Osteoblast (primary cell): ENCODE measurements at regions not wholly inside any gene's neighbourhood (a gene's known extent, or its start where the extent isn't known, plus 50 kb on each side); places are given as distances from the start of the nearest gene placed in this dataset.

Experiments
- DNase-seq: peaks from one replicate; pipeline ENCODE4 v3.0.0; 2011; ENCODE audit warnings: low spot score, mixed read lengths; ENCODE audit not compliant: insufficient read length; ENCODE audit errors: missing footprints
- H2AFZ ChIP-seq: 2 replicates; pipeline ENCODE4 v1.6.0; 2011; ENCODE audit warnings: mild to moderate bottlenecking, low read length
- H3K27ac ChIP-seq: 2 replicates; pipeline ENCODE4 v1.5.1; 2011; ENCODE audit warnings: mild to moderate bottlenecking, low read depth, low read length, moderate library complexity
- H3K27me3 ChIP-seq: 2 replicates; pipeline ENCODE4 v1.6.0; 2012; ENCODE audit warnings: mild to moderate bottlenecking, control low read depth, inconsistent platforms, low read length, moderate library complexity; ENCODE audit not compliant: insufficient read depth
- H3K36me3 ChIP-seq: 2 replicates; pipeline ENCODE4 v1.5.1; 2011; ENCODE audit warnings: mild to moderate bottlenecking, low read length, control low read depth, moderate library complexity; ENCODE audit not compliant: insufficient read depth
- H3K4me1 ChIP-seq: 2 replicates; pipeline ENCODE4 v1.5.1; 2011; ENCODE audit warnings: mild to moderate bottlenecking, low read length, control low read depth, moderate library complexity; ENCODE audit not compliant: insufficient read depth
- H3K4me2 ChIP-seq: 2 replicates; pipeline ENCODE4 v1.6.0; 2011; ENCODE audit warnings: mild to moderate bottlenecking, low read length; ENCODE audit not compliant: insufficient read depth
- H3K4me3 ChIP-seq: fragments of 200-600 bp; sonication (generic); 3 replicates; pipeline ENCODE4 v1.5.1; 2012; ENCODE audit warnings: mild to moderate bottlenecking, low read length, inconsistent platforms; ENCODE audit not compliant: insufficient read depth
- H3K79me2 ChIP-seq: 2 replicates; pipeline ENCODE4 v1.6.0; 2012; ENCODE audit warnings: mild to moderate bottlenecking, low read length, control low read depth, inconsistent platforms; ENCODE audit not compliant: insufficient read depth
- H3K9me3 ChIP-seq: 2 replicates; pipeline ENCODE4 v1.5.1; 2011; ENCODE audit warnings: low read depth, low read length, control low read depth
- H4K20me1 ChIP-seq: 2 replicates; pipeline ENCODE4 v1.6.0; 2012; ENCODE audit warnings: mild to moderate bottlenecking, low read length, control low read depth; ENCODE audit not compliant: insufficient read depth
- CTCF ChIP-seq: IDR thresholded peaks from 2 replicates; pipeline ENCODE4 v1.5.1; 2011; ENCODE audit warnings: mild to moderate bottlenecking, low read depth, low read length, moderate library complexity; ENCODE audit errors: extremely low read depth

GRCh38 chr5:62701036-62701435 is 122.4 kb downstream of the LRRC70 start:
- H4K20me1 ChIP-seq: no peaks in the 10 kb centered on the region
- no peak for TF ChIP-seq CTCF
- no peak overlapping the region for H3K4me3 ChIP-seq
- no peaks in the 10 kb centered on the region for H3K79me2 ChIP-seq
- no peaks in the 10 kb centered on the region for H3K36me3 ChIP-seq
- no peaks in the 10 kb centered on the region for H3K9me3 ChIP-seq
- DNase-seq: no peak
- no peaks in the 10 kb centered on the region for H3K4me1 ChIP-seq
- H3K27ac ChIP-seq: no peak overlapping the region
- H3K4me2 ChIP-seq: no peak overlapping the region
- no peaks in the 10 kb centered on the region for H3K27me3 ChIP-seq
- H2AFZ ChIP-seq: no peak overlapping the region

GRCh38 chr5:62698756-62699155 is 120.1 kb downstream of the LRRC70 start:
- H3K9me3 ChIP-seq: no peaks in the 10 kb centered on the region
- no peaks in the 10 kb centered on the region for H3K36me3 ChIP-seq
- H4K20me1 ChIP-seq: no peaks in the 10 kb centered on the region
- H3K4me2 ChIP-seq: no peak overlapping the region
- no peak overlapping the region for H2AFZ ChIP-seq
- no peak for TF ChIP-seq CTCF
- no peak for DNase-seq
- H3K79me2 ChIP-seq: no peaks in the 10 kb centered on the region
- no peak overlapping the region for H3K27ac ChIP-seq
- no peaks in the 10 kb centered on the region for H3K4me1 ChIP-seq
- H3K27me3 ChIP-seq: no peaks in the 10 kb centered on the region
- H3K4me3 ChIP-seq: no peak overlapping the region

- Histone ChIP-seq H3K4me2 (no peak overlapping the region), H3K79me2 (no peaks in the 10 kb centered on the region), H3K9me3 (no peaks in the 10 kb centered on the region), H3K27me3 (no peaks in the 10 kb centered on the region), H3K36me3 (no peaks in the 10 kb centered on the region), H4K20me1 (no peaks in the 10 kb centered on the region), H3K4me3 (no peak overlapping the region), H2AFZ (no peak overlapping the region), H3K4me1 (no peaks in the 10 kb centered on the region), H3K27ac (no peak overlapping the region)
- DNase-seq: no peak
- TF ChIP-seq CTCF: no peak
These were observed 116.7 kb downstream of the LRRC70 start for GRCh38 chr5:62695274-62695673.

- no peak overlapping the region for H3K4me2 ChIP-seq
- H2AFZ ChIP-seq: no peak overlapping the region
- no peaks in the 10 kb centered on the region for H3K27me3 ChIP-seq
- no peak for TF ChIP-seq CTCF
- H3K4me3 ChIP-seq: no peak overlapping the region
- H3K9me3 ChIP-seq: no peaks in the 10 kb centered on the region
- H3K36me3 ChIP-seq: no peaks in the 10 kb centered on the region
- no peaks in the 10 kb centered on the region for H3K4me1 ChIP-seq
- no peaks in the 10 kb centered on the region for H4K20me1 ChIP-seq
- DNase-seq: no peak
- no peak overlapping the region for H3K27ac ChIP-seq
- no peaks in the 10 kb centered on the region for H3K79me2 ChIP-seq
These were observed 114.5 kb downstream of the LRRC70 start for GRCh38 chr5:62692946-62693713.
